MG63 (cell line): ENCODE measurements at regions not wholly inside any gene's neighbourhood (a gene's known extent, or its start where the extent isn't known, plus 50 kb on each side); places are given as distances from the start of the nearest gene placed in this dataset.
A peak's percentile ranks its signal among the peaks of the same experiment; 100 is the strongest.
"Not testable (repeated sequence)": the region's sequence is repeated elsewhere in the genome, so short reads cannot be mapped to it uniquely, and the experiment has no call there.

ENCODE experiments used
- DNase-seq: peaks from one replicate; pipeline ENCODE4 v3.0.0-alpha.2; 2020
- H3K27me3 ChIP-seq: fragments of 250-450 bp; sonication (Bioruptor Pico); 2 replicates; pipeline ENCODE4 v1.5.1; 2020; ENCODE audit warnings: mild to moderate bottlenecking, moderate library complexity
- H3K36me3 ChIP-seq: fragments of 250-450 bp; sonication (Bioruptor Pico); 2 replicates; pipeline ENCODE4 v1.5.1; 2020; ENCODE audit warnings: mild to moderate bottlenecking, moderate library complexity
- H3K4me3 ChIP-seq: fragments of 250-450 bp; sonication (Bioruptor Pico); 2 replicates; pipeline ENCODE4 v1.5.1; 2020; ENCODE audit warnings: mild to moderate bottlenecking, moderate library complexity
- H3K9me3 ChIP-seq: fragments of 250-450 bp; sonication (Bioruptor Pico); 2 replicates; pipeline ENCODE4 v1.5.1; 2020; ENCODE audit warnings: mild to moderate bottlenecking, moderate library complexity

DNA sequence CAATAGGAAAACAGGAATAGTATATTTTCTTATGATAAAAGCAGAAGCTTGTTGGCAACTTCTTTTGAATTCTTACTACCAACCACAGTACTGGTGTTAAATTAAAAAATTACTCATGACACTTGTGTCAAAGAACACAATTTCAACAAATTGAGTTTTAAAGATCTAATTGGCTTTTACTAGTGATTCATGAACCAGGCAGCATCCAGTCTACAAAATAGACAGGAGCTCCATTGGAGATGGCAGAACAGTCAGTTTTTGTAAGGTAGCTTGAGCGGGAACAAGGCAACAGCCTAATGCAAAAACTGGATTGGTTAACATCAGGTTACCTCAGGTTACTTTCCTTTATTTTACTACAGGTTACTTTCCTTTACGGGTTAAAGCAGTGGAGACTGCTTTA lies 181.3 kb upstream of the THBS1 start:
- no peak for DNase-seq
- no peaks in the 10 kb centered on the region for H3K27me3 ChIP-seq
- H3K36me3 ChIP-seq, result no peaks in the 10 kb centered on the region
- H3K4me3 ChIP-seq, result no peak overlapping the region
- no peaks in the 10 kb centered on the region for H3K9me3 ChIP-seq

GRCh38 chr15:39400002-39400401 lies 180.9 kb upstream of the THBS1 start:
- H3K36me3 ChIP-seq, result no peaks in the 10 kb centered on the region
- no peaks in the 10 kb centered on the region for H3K27me3 ChIP-seq
- H3K4me3 ChIP-seq, result no peak overlapping the region
- no peaks in the 10 kb centered on the region for H3K9me3 ChIP-seq
- DNase-seq, result no peak

- no peak for DNase-seq
- Histone ChIP-seq H3K9me3 (no peaks in the 10 kb centered on the region), H3K27me3 (no peaks in the 10 kb centered on the region), H3K36me3 (no peaks in the 10 kb centered on the region), H3K4me3 (no peak overlapping the region)
Measured at GRCh38 chr15:39400821-39401550, 179.9 kb upstream of the THBS1 start.

GRCh38 chr15:39403640-39404117 lies 177.2 kb upstream of the THBS1 start:
- Histone ChIP-seq H3K9me3 (no peaks in the 10 kb centered on the region), H3K36me3 (no peaks in the 10 kb centered on the region), H3K27me3 (no peaks in the 10 kb centered on the region), H3K4me3 (no peak overlapping the region)
- DNase-seq, result peak; percentile 53

DNA sequence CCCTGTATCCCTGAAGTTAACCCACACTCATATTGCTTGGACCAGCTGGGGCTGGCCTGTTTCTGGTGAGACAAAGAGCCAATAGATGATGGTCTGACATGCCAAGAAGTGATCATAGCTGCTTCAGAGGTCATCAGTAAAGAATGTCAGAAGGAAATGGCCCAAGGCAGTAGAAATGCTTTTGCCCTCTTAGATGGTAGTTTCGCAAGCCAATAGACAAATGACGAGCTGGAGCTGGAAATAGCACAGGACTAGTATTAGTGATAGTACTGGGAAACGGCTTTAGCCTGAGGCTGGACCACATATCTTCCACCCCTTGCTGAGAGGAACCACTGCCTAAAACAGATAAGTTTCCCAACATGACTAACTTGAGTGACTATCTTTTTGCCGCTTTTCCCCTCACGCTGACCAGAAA lies 176.1 kb upstream of the THBS1 start:
- Histone ChIP-seq H3K4me3 (no peak overlapping the region), H3K9me3 (no peaks in the 10 kb centered on the region)
- DNase-seq, result peak; percentile 86

GRCh38 chr15:39406485-39406884 lies 174.4 kb upstream of the THBS1 start:
- H3K4me3 ChIP-seq, result no peak overlapping the region

More for the DNA sequence above, 176.1 kb upstream of the THBS1 start:
- H3K36me3 ChIP-seq, result no peaks in the 10 kb centered on the region
- no peaks in the 10 kb centered on the region for H3K27me3 ChIP-seq

GRCh38 chr15:39407116-39407515 lies 173.8 kb upstream of the THBS1 start:
- no peak for DNase-seq
- H3K27me3 ChIP-seq, result no peaks in the 10 kb centered on the region
- no peaks in the 10 kb centered on the region for H3K9me3 ChIP-seq
- no peaks in the 10 kb centered on the region for H3K36me3 ChIP-seq
- no peak overlapping the region for H3K4me3 ChIP-seq

More at GRCh38 chr15:39406485-39406884, 174.4 kb upstream of the THBS1 start:
- Histone ChIP-seq H3K27me3 (no peaks in the 10 kb centered on the region), H3K36me3 (no peaks in the 10 kb centered on the region), H3K9me3 (no peaks in the 10 kb centered on the region)
- no peak for DNase-seq

- no peaks in the 10 kb centered on the region for H3K36me3 ChIP-seq
- DNase-seq, result no peak
Measured at GRCh38 chr15:39409876-39410530, 170.9 kb upstream of the THBS1 start.

GRCh38 chr15:39411102-39411989 lies 169.5 kb upstream of the THBS1 start:
- H3K4me3 ChIP-seq, result no peak overlapping the region
- H3K9me3 ChIP-seq, result peaks cover 6% of the 10 kb centered on the region; the same call in 1 of the 2 replicates
- H3K36me3 ChIP-seq, result no peaks in the 10 kb centered on the region
- no peaks in the 10 kb centered on the region for H3K27me3 ChIP-seq
- DNase-seq, result no peak

More at GRCh38 chr15:39409876-39410530, 170.9 kb upstream of the THBS1 start:
- H3K9me3 ChIP-seq, result no peaks in the 10 kb centered on the region
- H3K4me3 ChIP-seq, result no peak overlapping the region
- H3K27me3 ChIP-seq, result no peaks in the 10 kb centered on the region

DNA sequence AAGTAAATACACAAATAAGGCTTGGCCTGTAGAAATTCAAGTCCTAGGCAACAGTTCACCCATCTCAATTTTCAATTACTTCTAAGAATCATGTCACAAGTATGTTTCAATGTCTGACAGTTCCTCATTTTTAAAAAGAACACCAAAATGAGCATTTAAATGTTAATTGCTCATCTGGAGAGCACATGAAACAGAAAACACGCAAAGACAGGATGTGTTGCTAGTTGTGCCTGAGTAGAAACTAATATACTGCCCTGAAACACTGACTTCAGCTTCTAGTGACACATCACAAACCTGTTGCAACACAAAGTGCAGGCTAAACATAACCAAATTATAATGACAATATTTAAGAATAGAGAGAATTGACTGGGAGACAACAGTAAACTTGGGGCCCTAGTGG lies 167.3 kb upstream of the THBS1 start:
- no peaks in the 10 kb centered on the region for H3K36me3 ChIP-seq
- H3K4me3 ChIP-seq, result no peak overlapping the region
- peaks cover 9% of the 10 kb centered on the region; the same call in 1 of the 2 replicates for H3K9me3 ChIP-seq
- no peak for DNase-seq
- no peaks in the 10 kb centered on the region for H3K27me3 ChIP-seq

DNA sequence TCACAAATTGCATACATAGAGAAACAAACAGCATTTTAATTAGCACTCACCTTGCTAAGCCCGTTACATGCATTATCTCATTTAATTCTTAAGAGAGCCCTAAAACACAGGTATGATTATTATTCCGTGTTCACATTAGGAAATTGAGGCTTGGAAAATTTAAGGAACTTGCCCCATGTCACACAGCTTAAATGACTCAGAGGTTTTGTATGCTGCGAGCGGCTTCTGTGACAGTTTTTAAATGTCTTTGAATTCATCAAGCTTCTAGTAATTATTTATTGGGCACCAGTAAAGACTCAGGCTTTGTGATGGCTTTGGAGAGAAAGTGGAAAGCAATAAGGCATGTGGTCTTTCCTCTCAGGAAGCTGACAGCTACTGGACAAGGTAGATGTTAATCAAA lies 166.7 kb upstream of the THBS1 start:
- Histone ChIP-seq H3K4me3 (no peak overlapping the region), H3K36me3 (no peaks in the 10 kb centered on the region), H3K27me3 (no peaks in the 10 kb centered on the region), H3K9me3 (peaks cover 9% of the 10 kb centered on the region; the same call in 1 of the 2 replicates)
- DNase-seq, result no peak

DNA sequence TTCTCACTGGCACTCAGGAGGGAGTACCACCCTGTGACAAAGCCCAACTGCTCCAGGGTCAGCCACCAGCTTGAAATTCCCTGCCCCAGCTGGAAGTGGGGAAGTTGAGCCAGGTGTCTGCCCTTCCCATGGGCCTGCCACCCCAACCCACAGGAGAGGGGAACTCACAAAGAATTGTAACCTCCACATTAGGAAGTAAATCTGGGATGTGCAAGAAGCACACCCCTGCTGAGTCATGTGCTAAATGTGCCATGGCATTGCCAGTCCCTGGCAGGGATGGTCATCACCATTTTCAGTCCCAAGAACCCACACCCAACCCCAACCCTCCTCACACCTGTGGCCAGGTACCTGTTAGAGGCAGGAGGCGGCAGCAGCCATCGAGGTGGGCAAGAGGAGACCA lies 165.2 kb upstream of the THBS1 start:
- no peak overlapping the region for H3K4me3 ChIP-seq
- peaks cover 9% of the 10 kb centered on the region; the same call in 1 of the 2 replicates for H3K9me3 ChIP-seq
- H3K36me3 ChIP-seq, result no peaks in the 10 kb centered on the region
- DNase-seq, result no peak
- H3K27me3 ChIP-seq, result no peaks in the 10 kb centered on the region

- Histone ChIP-seq H3K4me3 (no peak overlapping the region), H3K9me3 (peaks cover 9% of the 10 kb centered on the region; the same call in 1 of the 2 replicates), H3K27me3 (no peaks in the 10 kb centered on the region), H3K36me3 (no peaks in the 10 kb centered on the region)
- no peak for DNase-seq
Measured at GRCh38 chr15:39416258-39416657, 164.6 kb upstream of the THBS1 start.

DNA sequence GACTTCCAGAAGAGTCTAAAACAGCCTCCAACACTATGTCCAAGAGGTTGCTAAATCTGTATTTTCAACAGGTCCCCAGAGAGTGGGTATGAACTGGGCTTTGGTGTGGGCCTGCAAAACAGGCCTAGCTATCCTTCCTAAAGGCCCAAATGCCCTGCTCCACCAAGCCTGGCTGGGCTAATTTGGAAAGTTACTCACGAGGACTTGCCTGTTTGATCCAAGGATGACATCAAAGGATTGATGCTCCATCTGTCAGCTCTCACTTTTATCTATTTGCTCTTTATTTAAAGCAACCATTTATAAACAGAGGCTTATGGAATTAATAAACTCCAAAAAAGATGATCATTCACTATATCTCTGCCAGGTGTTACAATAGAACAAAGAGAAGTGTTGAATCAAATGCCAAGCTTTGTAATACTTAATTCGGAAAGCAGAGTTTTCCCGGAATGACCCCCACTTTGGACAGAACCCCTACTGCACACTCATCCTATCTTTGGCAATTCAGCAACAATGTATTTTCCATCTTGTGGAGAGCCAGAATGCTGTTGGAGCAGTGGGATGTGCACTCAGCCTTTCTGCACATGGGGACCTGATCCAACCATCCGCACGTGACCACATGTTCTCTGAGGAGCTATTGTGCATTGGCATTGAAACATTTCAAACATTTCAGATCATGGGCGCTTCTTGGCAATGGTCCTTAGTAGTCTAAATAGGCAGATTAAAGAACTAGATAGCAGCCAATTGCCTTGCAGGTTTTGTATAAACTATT lies 163.3 kb upstream of the THBS1 start:
- no peaks in the 10 kb centered on the region for H3K36me3 ChIP-seq
- H3K27me3 ChIP-seq, result no peaks in the 10 kb centered on the region
- H3K9me3 ChIP-seq, result peaks cover 9% of the 10 kb centered on the region; the same call in 1 of the 2 replicates
- H3K4me3 ChIP-seq, result no peak overlapping the region
- DNase-seq, result no peak

DNA sequence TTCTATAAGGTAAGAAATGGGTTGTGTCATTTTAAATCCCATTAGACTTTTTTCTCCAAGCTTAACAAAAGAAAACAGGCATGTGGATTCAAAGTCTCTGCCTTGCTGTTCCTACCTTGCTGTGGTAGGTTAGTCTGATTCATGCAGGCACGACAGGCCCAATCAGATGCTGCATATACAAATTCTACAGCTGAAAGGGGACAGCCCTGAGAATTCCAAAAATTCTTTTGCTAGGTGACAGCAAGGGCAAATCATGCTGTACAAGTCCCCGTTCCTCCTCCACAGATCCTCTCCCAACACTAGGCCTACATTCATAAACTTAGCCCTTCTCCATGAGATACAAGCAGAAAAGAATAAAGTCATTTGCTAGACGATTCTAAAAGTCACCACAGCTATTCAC lies 161.2 kb upstream of the THBS1 start:
- Histone ChIP-seq H3K4me3 (no peak overlapping the region), H3K27me3 (no peaks in the 10 kb centered on the region), H3K36me3 (no peaks in the 10 kb centered on the region), H3K9me3 (peaks cover 9% of the 10 kb centered on the region; the same call in 1 of the 2 replicates)
- DNase-seq, result no peak

DNA sequence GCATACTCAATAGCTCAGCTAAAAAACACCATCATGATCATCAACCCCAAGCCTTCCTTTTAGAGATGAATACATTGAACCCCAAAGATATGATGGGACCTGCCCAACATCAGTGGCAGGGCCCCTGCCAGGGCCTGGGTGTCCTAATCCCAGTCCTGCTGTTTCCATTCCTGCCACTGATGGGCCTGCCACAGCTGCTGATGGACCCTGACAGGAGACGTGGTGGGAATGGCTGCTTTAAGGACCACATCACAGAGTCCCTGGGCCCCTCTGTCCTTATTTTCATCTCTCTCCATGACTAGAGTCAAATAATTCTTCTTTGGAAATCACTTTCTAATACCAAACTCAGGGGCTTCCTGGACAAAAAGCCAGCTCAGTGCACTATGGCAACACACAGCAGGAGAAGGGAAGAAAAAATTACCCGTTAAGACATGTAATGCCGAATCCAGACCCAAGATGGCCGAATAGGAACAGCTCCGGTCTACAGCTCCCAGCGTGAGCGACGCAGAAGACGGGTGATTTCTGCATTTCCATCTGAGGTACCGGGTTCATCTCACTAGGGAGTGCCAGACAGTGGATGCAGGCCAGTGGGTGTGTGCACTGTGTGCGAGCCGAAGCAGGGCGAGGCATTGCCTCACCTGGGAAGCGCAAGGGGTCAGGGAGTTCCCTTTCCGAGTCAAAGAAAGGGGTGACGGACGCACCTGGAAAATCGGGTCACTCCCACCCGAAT lies 160.6 kb upstream of the THBS1 start:
- not testable (repeated sequence) for DNase-seq, H3K27me3 ChIP-seq, H3K9me3 ChIP-seq, H3K36me3 ChIP-seq, H3K4me3 ChIP-seq
